ENCODE measurements at regions not wholly inside any gene's neighbourhood (a gene's known extent, or its start where the extent isn't known, plus 50 kb on each side); places are given as distances from the start of the nearest gene placed in this dataset.

DNA sequence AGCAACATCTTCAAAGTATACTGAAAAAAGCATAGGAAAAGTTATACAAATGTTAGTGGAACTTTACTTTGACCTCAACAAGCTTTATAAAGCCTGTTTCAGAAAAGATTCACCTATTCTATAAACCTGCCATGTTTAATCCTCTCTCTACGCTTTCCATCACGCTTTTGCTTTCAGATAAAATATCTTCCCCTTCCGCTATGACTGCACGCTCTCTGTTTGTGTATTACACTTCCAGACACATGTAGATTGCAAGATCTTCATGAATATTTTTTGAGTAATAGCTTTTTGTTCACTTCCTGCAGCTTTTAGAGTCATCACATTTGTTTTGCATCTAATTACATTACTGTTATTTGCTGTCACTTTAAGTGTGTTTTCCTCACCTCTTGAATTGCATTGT is 271.4 kb downstream of the RASSF9 start:
- Histone ChIP-seq H3K9ac (ENCODE audit: low read length) (no peak overlapping the region), H3K4me3 (ENCODE audit: low read length) (no peak overlapping the region), H4K20me1 (ENCODE audit: insufficient read depth, low read length) (no peaks in the 10 kb centered on the region), H3F3A (ENCODE audit: insufficient read depth, low read length) (no peaks in the 10 kb centered on the region), H3K4me1 (ENCODE audit: low read length) (no peaks in the 10 kb centered on the region), H3K27me3 (replicated peaks; ENCODE audit: insufficient read depth, low read length) (no peaks in the 10 kb centered on the region), H3K4me2 (ENCODE audit: low read depth, low read length) (no peak overlapping the region), H2AFZ (ENCODE audit: low read length) (no peak overlapping the region), H3K79me2 (ENCODE audit: low read length) (no peaks in the 10 kb centered on the region), H3K27ac (ENCODE audit: low read length) (no peak overlapping the region), H3K9me2 (replicated peaks; ENCODE audit: insufficient read depth, low read length) (no peaks in the 10 kb centered on the region), H3K9me3 (replicated peaks; ENCODE audit: insufficient read depth, low read length) (no peaks in the 10 kb centered on the region), H3K36me3 (replicated peaks; ENCODE audit: insufficient read depth, low read length) (no peaks in the 10 kb centered on the region)
- TF ChIP-seq EZH2phosphoT487 (IDR thresholded peaks at IDR 0.05; ENCODE audit: low read length): no peak
- TF ChIP-seq EZH2 (optimal IDR thresholded peaks at IDR 0.05; ENCODE audit: low read depth, low read length): no peak
- TF ChIP-seq, protein P1, sequence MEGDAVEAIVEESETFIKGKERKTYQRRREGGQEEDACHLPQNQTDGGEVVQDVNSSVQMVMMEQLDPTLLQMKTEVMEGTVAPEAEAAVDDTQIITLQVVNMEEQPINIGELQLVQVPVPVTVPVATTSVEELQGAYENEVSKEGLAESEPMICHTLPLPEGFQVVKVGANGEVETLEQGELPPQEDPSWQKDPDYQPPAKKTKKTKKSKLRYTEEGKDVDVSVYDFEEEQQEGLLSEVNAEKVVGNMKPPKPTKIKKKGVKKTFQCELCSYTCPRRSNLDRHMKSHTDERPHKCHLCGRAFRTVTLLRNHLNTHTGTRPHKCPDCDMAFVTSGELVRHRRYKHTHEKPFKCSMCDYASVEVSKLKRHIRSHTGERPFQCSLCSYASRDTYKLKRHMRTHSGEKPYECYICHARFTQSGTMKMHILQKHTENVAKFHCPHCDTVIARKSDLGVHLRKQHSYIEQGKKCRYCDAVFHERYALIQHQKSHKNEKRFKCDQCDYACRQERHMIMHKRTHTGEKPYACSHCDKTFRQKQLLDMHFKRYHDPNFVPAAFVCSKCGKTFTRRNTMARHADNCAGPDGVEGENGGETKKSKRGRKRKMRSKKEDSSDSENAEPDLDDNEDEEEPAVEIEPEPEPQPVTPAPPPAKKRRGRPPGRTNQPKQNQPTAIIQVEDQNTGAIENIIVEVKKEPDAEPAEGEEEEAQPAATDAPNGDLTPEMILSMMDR (IDR thresholded peaks at IDR 0.05; ENCODE audit: low read length): no peak
- no peak for DNase-seq

DNA sequence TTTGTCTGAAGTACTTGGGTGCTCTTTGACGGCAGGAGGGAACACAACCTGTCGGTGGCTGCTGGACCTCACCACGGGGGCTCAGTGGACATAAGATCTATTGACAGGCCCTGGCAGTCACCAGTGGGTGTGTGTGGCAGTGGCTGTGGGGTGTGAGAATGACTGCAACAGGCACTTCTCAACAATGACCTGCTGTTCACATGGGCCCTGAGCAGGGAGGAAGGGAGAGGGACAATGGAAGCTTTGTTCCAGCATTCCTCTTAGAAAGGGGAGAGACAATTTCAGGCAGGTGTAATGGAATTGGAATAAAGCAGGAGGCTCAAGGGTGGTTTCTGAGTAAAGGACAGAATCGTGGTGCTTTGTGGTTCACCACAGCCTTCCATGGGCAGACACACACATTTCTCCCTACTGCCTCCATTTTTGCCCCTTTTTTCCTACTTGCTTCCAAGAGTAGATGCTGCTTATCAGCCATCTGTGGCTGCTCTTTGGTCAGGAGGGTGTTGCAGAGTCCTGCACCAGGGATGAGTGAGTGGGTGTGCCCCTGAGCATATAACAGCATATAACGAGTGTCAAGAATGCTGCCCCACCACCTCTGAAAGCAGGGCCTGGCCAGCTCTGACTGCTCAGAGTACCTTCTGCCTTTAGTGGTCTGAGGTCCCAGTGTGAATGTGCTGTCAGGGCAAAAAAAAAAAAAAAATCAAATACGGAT is 267.7 kb downstream of the RASSF9 start:
- H3K4me2 ChIP-seq (ENCODE audit: low read depth, low read length): no peak overlapping the region
- no peaks in the 10 kb centered on the region for H3K9me2 ChIP-seq (replicated peaks; ENCODE audit: insufficient read depth, low read length)
- H3K9me3 ChIP-seq (replicated peaks; ENCODE audit: insufficient read depth, low read length): no peaks in the 10 kb centered on the region
- H3K27me3 ChIP-seq (replicated peaks; ENCODE audit: insufficient read depth, low read length): no peaks in the 10 kb centered on the region
- no peak for DNase-seq
- H3F3A ChIP-seq (ENCODE audit: insufficient read depth, low read length): no peaks in the 10 kb centered on the region
- no peaks in the 10 kb centered on the region for H4K20me1 ChIP-seq (ENCODE audit: insufficient read depth, low read length)
- H3K36me3 ChIP-seq (replicated peaks; ENCODE audit: insufficient read depth, low read length): no peaks in the 10 kb centered on the region
- TF ChIP-seq EZH2 (optimal IDR thresholded peaks at IDR 0.05; ENCODE audit: low read depth, low read length) (no peak), EZH2phosphoT487 (IDR thresholded peaks at IDR 0.05; ENCODE audit: low read length) (no peak)
- TF ChIP-seq, protein P1 (IDR thresholded peaks at IDR 0.05; ENCODE audit: low read length): no peak
- H2AFZ ChIP-seq (ENCODE audit: low read length): no peak overlapping the region
- H3K4me1 ChIP-seq (ENCODE audit: low read length): no peaks in the 10 kb centered on the region
- no peak overlapping the region for H3K4me3 ChIP-seq (ENCODE audit: low read length)
- H3K79me2 ChIP-seq (ENCODE audit: low read length): no peaks in the 10 kb centered on the region
- no peak overlapping the region for H3K9ac ChIP-seq (ENCODE audit: low read length)
- no peak overlapping the region for H3K27ac ChIP-seq (ENCODE audit: low read length)

DNA sequence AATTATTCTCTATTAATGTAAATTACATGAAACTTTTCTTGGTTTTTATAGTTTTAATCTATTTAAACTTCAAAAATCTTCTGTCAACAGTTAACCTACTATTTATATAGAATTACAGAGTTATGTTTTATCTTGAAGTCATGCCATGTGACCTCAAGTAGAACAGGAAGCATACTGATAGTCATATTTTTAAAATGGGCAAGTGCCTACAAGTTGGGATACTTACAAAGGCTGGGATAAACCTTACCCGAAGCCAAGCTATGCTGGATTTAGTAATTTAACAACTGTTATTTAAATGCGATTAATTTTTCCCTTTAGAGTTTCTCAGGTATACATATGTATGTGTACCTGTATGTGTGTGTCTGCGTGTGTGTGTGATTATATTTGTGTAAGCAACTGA is 266.9 kb downstream of the RASSF9 start:
- H3K9me3 ChIP-seq (replicated peaks; ENCODE audit: insufficient read depth, low read length): no peaks in the 10 kb centered on the region
- DNase-seq: no peak
- H3K9me2 ChIP-seq (replicated peaks; ENCODE audit: insufficient read depth, low read length): no peaks in the 10 kb centered on the region
- H3K27me3 ChIP-seq (replicated peaks; ENCODE audit: insufficient read depth, low read length): no peaks in the 10 kb centered on the region
- TF ChIP-seq EZH2 (optimal IDR thresholded peaks at IDR 0.05; ENCODE audit: low read depth, low read length): no peak
- TF ChIP-seq, protein P1 (IDR thresholded peaks at IDR 0.05; ENCODE audit: low read length): no peak
- no peak for TF ChIP-seq EZH2phosphoT487 (IDR thresholded peaks at IDR 0.05; ENCODE audit: low read length)
- no peaks in the 10 kb centered on the region for H3K4me1 ChIP-seq (ENCODE audit: low read length)
- no peak overlapping the region for H3K9ac ChIP-seq (ENCODE audit: low read length)
- no peaks in the 10 kb centered on the region for H4K20me1 ChIP-seq (ENCODE audit: insufficient read depth, low read length)
- no peaks in the 10 kb centered on the region for H3F3A ChIP-seq (ENCODE audit: insufficient read depth, low read length)
- no peak overlapping the region for H3K27ac ChIP-seq (ENCODE audit: low read length)
- no peaks in the 10 kb centered on the region for H3K36me3 ChIP-seq (replicated peaks; ENCODE audit: insufficient read depth, low read length)
- H2AFZ ChIP-seq (ENCODE audit: low read length): no peak overlapping the region
- H3K4me3 ChIP-seq (ENCODE audit: low read length): no peak overlapping the region
- H3K79me2 ChIP-seq (ENCODE audit: low read length): no peaks in the 10 kb centered on the region
- no peak overlapping the region for H3K4me2 ChIP-seq (ENCODE audit: low read depth, low read length)
